ENCODE measurements at regions not wholly inside any gene's neighbourhood (a gene's known extent, or its start where the extent isn't known, plus 50 kb on each side); places are given as distances from the start of the nearest gene placed in this dataset.

DNA sequence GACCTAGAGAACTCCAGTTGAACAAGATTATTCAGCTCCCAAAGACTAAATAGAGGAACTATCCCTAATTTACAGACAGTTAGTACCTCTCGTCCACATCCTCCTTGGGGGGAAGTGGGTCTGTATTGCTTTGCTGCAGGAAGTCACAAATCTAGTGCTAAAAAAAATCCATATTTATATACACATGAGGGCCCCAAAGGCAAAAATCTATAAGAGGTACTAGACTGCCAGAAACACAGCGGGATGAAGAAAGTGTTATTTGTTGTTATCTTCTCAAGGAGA is 190.1 kb downstream of the TTC8 start:
- no TSS peak for BruUV-seq (replicated peaks)
- TF ChIP-seq JUN (IDR thresholded peaks at IDR 0.05; ENCODE audit: borderline replicate concordance, insufficient read depth, insufficient read length, low read depth) (no peak), EZH2 (IDR thresholded peaks at IDR 0.05; ENCODE audit: borderline replicate concordance, low read depth, low read length, severe bottlenecking) (no peak), MYC (IDR thresholded peaks at IDR 0.05; ENCODE audit: low read depth, low read length) (no peak), POLR2AphosphoS5 (IDR thresholded peaks at IDR 0.05; ENCODE audit: insufficient read depth, low read depth, low read length) (no peak), GATA2 (IDR thresholded peaks at IDR 0.05; ENCODE audit: insufficient read depth, insufficient read length, low read depth, low read length) (no peak), POLR2A (IDR thresholded peaks at IDR 0.05; ENCODE audit: low read depth, low read length) (no peak), FOS (IDR thresholded peaks at IDR 0.05; ENCODE audit: borderline replicate concordance, insufficient read depth, low read length) (no peak)
- TF ChIP-seq, protein P1, sequence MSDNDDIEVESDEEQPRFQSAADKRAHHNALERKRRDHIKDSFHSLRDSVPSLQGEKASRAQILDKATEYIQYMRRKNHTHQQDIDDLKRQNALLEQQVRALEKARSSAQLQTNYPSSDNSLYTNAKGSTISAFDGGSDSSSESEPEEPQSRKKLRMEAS (IDR thresholded peaks at IDR 0.05; ENCODE audit: insufficient read depth, insufficient read length), result no peak
- TF ChIP-seq, protein P2, sequence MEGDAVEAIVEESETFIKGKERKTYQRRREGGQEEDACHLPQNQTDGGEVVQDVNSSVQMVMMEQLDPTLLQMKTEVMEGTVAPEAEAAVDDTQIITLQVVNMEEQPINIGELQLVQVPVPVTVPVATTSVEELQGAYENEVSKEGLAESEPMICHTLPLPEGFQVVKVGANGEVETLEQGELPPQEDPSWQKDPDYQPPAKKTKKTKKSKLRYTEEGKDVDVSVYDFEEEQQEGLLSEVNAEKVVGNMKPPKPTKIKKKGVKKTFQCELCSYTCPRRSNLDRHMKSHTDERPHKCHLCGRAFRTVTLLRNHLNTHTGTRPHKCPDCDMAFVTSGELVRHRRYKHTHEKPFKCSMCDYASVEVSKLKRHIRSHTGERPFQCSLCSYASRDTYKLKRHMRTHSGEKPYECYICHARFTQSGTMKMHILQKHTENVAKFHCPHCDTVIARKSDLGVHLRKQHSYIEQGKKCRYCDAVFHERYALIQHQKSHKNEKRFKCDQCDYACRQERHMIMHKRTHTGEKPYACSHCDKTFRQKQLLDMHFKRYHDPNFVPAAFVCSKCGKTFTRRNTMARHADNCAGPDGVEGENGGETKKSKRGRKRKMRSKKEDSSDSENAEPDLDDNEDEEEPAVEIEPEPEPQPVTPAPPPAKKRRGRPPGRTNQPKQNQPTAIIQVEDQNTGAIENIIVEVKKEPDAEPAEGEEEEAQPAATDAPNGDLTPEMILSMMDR (IDR thresholded peaks at IDR 0.05; ENCODE audit: extremely low read depth in 1 of 2, insufficient read depth in 1 of 2, low read depth in 1 of 2, low read length in 2 of 2), result no peak
- no peak overlapping the region for H3K4me2 ChIP-seq (ENCODE audit: insufficient read depth, low read length)
- ChIA-PET POLR2A (no interaction called here), CTCF (interaction anchor here (1.1 to 1.2 kb wide), 2 partner anchors 346 to 347 kb away, joined by 5 to 7 read pairs; no protein-coding TSS in a partner anchor)
- H3K4me1 ChIP-seq (ENCODE audit: control insufficient read depth, extremely low read depth, insufficient read depth, low read length), result no peaks in the 10 kb centered on the region
- no peaks in the 10 kb centered on the region for H3K36me3 ChIP-seq (ENCODE audit: control insufficient read depth in 2 of 2, extremely low read depth in 1 of 2, insufficient read depth in 2 of 2, low read length in 2 of 2)
- H2AFZ ChIP-seq (ENCODE audit: low read depth, low read length), result no peak overlapping the region
- no peaks in the 10 kb centered on the region for H3K9me3 ChIP-seq (replicated peaks; ENCODE audit: control insufficient read depth, insufficient read depth, low read length)
- H4K20me1 ChIP-seq (replicated peaks; ENCODE audit: control insufficient read depth, extremely low read depth, insufficient read depth, low read length), result no peaks in the 10 kb centered on the region
- H3K27ac ChIP-seq (ENCODE audit: insufficient read depth, low read depth, low read length), result no peak overlapping the region
- peaks cover 0 to 2% of the 10 kb centered on the region in 2 experiments for H3K27me3 ChIP-seq (ENCODE audit: control insufficient read depth in 2 of 2, insufficient read depth in 2 of 2, low read length in 2 of 2)
- H3K9me1 ChIP-seq (replicated peaks; ENCODE audit: control insufficient read depth, extremely low read depth, insufficient read depth, low read length), result no peaks in the 10 kb centered on the region
- no peak overlapping the region for H3K9ac ChIP-seq (replicated peaks; ENCODE audit: extremely low read depth, insufficient read depth, low read length)
- DNase-seq (ENCODE audit: low read depth, low spot score), result no peak
- no peak overlapping the region for H3K4me3 ChIP-seq (replicated peaks in 1 of 3; ENCODE audit: insufficient read depth in 1 of 3, low read depth in 1 of 3, low read length in 3 of 3)
- intact Hi-C loops (cut with micrococcal nuclease), result no loop called here
- no peaks in the 10 kb centered on the region for H3K79me2 ChIP-seq (ENCODE audit: control insufficient read depth, insufficient read depth, low read length)
- FAIRE-seq, result no peak
- dilution Hi-C loops (cut with MboI; ENCODE audit: extremely low pct_ligation_motif_present, low sequenced_read_pairs), result no loop called here

All from endothelial cell of umbilical vein (primary cell).